HG03066 (cell line): ENCODE measurements at regions not wholly inside any gene's neighbourhood (a gene's known extent, or its start where the extent isn't known, plus 50 kb on each side); places are given as distances from the start of the nearest gene placed in this dataset.

ENCODE experiments used
- ATAC-seq: cut with Tn5 transposase; IDR thresholded peaks from one replicate; pipeline ENCODE4 v1.9.1; 2021; ENCODE audit warnings: low read depth; ENCODE audit not compliant: unreplicated experiment

DNA sequence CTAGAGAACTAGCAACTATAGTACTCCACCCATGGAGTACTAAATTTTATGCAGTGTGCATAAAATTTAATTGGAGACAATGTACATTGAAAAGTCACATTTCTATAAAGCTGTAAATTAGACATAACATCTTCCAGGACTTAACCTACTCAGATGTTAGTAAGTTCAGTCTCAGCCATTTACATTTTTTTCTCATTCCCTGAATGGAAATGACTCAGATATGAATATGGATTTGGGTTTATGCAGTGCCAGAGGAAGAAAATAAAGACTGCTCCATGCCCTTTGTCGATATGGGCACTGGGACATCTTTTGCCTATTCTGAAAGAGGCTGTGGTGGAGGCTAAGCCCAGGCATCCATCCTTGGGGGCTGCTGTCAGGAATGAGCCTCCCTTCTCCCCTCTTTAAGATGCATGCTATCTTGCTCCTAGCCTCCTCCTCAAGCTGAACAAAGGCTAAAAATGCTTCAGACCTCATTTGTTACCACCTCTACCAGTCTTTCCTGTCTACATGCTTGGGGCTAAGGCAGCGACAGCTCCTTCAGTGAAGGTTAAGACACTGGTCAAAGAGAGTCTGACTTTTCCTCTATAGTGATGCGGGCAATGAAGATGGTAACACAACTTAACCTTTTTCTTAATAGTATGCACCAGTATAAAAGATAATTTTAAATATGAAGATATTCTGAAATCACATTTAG is 486.8 kb upstream of the ANKRD30A start:
- ATAC-seq, result no peak

DNA sequence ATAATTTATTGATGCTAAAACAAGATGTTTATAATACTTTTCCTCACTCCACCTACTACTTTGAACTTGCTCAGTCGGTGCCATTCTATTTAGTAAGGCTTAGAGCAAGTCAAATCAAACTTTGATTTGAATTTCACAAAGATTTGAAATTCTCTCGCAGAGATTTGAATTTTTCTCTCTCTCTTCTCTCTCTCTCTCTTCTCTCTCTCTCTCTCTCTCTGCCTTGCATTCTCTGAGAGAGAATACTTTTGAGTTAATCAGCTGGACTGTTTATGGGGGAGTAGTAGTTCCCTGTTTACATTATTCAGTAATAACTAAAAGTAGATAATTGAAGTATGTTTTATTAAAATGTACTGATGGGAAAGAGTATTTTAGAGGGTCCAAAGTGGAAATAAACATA is 488.5 kb upstream of the ANKRD30A start:
- ATAC-seq, result no peak

DNA sequence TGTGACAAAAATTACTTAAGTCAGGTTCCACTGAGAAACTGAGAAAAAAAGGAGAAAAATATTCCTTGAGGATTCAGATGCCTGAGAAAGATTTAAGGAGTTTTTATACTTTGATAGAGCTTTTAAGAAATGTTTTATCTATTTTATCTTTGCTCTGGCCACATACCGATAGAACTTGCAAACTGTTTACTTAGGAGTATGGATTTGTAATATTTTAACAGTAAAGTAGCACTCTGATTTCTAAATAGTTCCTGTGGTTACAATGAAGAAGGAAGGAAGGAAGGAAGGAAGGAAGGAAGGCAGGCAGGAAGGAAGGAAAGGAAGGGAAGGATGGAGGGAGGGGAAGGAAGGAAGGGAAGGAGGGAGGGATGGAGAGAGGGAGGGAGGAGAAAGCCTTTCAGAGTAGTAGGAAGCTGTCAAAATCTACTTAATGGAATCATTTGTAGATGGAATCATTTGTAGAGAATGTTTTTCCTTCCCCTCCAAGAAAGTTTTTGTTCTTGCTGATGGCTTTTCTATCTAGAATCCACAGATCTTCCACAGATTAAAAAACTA is 489.0 kb upstream of the ANKRD30A start:
- no peak for ATAC-seq

DNA sequence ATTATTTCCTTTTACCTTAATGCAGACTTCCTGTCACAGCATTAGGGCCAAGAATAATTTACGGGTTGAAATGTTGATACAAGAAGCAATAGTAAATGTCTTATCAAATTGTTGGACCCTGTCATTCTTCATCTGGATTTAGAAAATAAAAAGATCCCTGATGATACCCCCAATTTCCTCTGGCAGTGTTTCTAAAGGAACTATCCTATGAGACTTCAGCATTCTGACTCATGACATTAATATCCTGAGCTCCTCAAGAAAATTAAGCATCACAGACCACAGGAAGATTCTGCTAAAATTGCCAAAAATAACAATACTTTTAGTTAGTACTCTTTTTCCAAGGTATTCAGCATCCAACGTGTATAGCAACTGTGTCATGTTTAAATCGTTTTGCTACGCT is 490.5 kb upstream of the ANKRD30A start:
- ATAC-seq, result no peak

DNA sequence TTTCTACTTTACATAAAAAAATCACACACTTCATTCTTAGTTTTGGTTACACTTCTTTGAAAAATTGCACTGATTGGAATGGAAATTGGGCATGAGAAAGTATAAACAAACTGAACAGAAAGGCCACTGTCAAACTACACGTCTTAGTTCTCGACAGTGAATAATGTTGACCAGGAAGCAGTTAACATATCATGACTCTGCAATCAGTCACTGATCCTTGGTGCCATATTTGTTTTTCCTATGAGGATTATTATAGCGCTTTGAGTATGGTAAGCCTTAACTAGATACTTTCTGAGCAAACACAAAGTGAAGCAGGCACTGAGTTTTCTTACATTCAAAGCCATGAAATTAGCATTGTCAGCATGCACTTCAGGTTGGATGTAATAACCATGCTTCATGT is 495.1 kb upstream of the ANKRD30A start:
- no peak for ATAC-seq

DNA sequence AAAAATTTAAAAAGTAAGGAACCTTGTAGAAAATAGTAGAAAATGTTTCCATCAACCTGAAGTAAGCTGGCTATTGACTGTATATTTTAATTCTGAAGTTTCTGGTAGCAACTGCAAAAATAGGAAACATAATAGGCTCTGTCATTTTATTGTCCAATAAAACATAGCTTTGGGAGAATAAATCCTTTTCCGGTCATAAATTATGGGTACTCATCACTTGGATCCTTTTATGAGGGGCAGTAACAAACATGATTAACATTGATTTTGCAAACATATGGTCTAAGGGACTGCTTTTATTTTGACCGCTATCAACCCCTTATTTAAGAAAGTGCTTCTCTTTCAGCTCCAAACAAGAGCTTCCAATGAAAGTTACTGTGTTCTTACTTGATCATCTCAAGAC is 495.9 kb upstream of the ANKRD30A start:
- ATAC-seq, result no peak

DNA sequence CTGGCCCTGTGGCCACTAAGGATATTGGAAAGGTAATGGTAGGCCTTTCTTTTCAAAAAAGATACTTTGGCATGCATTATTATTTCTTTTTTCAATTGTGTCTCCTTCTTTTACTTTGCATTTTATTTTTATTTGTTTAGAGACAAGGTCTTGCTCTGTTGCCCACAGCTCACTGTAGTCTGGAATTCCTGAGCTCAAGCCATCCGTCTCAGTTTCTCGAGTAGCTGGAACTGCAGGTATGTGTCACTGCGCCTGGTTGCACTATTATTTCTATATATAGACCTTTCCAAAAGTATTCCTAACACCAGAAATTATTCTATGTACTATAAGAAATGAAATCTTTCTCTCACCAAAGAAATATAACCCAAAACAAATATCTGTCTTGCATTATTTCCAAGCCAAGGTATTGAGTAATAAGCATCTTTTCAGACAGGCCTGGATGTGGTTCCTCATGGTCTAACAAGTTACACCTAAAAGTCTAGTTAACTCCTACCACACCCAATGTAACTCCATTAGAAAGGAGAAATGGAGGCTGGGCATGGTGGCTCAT is 500.8 kb upstream of the ANKRD30A start:
- no peak for ATAC-seq

DNA sequence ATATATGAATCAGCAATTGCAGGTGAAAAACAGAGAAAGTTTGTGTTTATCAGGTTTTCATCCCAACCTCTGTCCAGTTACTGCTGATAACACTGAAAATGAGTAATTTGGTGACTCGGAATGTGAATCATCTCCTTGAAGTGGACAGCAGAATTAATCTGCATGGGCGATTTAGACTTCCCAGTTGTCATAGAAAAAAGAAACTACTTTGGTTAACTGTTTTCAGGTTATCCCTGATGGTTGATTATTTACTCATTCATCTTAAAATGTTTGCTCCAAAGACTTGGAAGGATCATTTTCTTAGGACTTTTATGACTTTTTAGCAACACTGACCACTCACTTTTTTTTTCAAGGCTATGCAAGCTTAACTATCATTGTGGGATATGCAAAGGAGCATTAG is 504.1 kb upstream of the ANKRD30A start:
- ATAC-seq, result no peak

DNA sequence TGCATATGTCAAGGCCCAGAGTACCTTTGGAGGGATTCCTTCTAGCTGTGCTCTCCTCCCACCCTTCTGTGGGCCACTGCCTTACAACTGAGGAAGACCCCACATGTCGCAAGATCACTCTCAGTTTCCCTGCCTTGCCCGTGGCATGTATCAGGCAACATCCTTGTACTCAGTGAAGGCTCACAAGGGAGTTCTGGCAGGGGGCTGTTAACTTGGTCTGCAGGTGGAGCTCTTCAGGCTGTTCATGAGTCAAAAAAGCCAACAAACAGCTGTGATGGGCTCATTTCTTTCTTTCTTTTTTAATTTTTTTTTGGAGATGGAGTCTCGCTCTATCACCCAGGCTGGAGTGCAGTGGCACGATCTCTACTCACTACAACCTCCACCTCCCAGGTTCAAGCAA is 513.0 kb upstream of the ANKRD30A start:
- ATAC-seq, result no peak

DNA sequence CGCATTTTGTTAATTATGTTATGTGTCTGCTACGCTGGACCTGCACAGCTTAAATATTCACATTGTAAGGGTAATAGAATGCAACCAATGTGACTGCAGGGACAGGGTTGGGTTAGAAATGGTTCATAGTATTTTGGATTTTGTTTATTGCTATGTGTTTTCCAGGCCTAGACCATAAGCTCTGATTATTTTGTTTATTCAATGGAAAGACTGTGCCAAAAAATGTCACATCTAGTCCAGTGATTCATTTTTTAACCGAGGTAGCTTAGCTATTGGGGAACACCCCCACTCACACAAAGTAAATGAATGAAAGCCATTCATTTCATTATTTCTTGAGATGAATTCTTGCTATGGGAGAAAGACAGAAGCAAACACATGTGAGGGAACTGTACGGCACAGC is 516.5 kb upstream of the ANKRD30A start:
- no peak for ATAC-seq

DNA sequence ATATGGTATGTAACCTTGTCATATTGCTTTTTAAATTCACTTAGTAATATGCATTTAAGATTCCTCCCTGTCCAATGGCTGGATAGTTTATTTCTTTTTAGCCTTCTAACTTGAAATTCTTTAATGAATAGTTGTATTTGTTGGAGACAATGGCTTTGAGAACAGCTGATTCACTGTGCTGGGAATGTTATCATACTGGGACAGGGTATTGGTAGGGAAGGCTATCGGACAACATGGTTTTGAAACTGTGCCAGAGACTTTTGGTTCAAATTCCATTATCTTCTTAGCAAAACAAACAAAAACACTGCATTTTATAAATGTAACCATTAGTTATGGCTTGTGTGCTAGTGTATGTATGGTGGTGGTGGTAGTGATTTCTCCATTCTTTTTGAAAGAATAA is 517.1 kb upstream of the ANKRD30A start:
- no peak for ATAC-seq

DNA sequence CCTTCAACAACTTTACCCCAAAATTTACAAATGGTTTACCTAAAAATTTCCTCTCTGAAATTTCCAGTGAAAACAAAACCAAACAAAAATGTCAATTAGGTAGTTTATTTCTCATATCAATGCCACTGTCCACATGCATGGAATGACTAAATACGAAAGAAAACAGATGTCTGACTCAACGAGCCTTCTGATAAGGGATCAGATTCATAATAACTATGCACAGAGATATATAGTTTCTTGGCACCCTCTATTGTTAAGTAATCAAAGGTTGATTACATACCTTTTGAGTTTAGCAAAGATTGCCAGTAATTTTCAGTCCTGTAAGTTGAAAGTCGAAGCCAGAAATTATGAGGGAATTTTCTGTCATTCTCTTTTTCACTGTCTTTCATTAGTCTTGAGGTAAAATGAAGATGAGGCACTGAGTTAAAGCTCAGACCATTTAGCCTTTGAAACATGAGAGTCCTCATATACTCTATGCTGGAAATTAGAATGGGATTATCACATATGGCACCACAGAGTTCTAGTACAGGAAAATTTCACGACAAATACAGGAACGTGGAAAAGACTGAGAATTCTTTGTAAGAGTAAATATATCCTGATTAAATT is 519.1 kb upstream of the ANKRD30A start:
- ATAC-seq, result no peak

DNA sequence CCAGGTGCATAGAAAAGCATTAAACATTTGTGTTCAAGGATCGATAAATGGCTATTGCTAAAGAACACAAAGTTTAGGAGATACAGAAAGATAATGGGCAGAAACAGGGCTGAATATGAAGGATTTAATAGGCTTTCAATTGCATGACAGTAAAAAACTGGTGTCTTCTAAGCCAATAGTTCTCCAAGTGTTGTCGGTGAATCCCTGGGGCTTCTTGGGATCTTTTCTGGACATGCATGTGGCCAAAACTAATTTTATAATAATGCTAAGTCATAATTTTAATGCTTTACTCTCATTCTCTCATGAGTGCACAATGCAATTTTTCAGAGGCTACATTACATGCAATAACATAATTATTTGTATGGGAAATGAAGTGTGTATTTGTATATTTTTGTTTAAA is 521.1 kb upstream of the ANKRD30A start:
- no peak for ATAC-seq

DNA sequence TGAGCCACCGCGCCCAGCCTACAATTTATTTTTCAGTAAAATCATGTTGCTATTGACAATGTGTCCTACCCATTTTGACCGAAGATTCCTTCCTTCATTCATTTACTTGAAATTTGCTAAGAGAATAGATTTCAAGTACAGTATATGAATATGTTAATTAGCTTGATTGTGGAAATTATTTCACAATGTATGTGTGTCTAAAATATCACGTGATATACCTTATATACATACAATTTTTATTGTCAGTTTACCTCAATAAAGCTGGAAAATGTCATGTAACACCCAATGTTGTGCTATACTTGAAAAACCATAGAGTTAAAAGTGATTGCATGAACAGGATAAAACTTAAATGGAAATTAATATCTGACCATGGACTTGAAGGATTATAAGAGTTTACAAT is 521.7 kb upstream of the ANKRD30A start:
- no peak for ATAC-seq

DNA sequence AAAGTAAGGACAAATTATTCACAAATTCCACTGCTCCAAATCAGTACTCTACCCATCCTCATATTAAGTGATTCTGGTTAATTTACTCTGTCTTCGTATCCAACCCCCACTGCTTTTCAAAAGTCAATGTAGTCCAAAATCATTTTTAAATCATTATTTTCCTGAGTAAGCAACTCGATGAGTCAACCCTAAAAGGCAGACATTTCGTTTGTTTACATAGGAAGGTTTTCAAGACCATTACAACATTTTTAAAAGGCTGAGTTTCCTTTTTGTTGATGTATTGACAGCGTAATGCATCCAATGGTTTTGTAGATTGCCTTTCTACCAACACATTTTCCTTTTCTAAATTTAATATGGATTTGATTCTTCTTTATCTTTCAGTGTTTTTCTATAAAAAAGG is 523.0 kb upstream of the ANKRD30A start:
- no peak for ATAC-seq

DNA sequence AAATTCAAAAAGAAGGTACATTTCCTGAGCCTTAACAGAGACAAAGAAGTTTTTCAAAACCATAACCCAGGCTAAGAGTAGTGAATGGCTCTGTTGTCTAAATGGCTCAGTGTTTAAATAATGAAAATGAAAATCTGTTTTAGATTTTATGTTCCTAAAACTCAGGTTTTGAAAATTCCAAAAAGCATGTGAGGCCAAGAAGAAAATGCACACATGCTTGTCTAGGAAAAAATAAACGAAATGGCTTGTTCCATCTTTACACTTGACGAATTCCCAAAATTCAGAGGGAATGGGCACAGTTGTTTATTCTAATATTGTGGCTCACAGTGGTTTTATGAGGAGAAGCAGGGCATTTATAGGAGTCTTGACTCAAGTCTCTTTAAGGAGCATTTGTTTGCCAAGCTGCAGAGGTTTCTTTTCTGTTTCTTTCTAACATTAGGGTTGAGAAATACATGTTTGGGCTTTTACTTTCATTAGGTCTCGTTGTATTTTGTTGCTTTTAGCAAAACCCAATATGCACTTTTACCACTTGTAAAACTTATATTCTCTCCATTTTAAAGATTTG is 527.6 kb upstream of the ANKRD30A start:
- no peak for ATAC-seq

DNA sequence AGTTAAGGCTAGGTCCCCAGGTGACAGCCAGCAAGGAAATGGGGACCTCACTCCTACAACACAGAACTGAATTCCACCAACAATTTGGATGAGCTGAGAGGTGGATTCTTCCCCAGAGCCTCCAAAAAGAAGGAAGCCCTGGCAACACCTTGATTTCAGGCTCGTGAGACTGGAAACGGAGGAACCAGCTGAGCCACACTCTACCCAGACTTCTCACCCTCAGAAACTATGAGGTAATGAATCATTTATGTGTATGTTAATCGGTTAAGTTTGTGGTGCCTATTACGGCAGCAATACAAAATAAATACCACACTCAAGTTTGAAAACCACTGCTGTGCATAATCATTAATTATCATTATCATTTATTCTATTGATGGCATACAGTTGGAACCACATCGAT is 532.4 kb upstream of the ANKRD30A start:
- no peak for ATAC-seq

DNA sequence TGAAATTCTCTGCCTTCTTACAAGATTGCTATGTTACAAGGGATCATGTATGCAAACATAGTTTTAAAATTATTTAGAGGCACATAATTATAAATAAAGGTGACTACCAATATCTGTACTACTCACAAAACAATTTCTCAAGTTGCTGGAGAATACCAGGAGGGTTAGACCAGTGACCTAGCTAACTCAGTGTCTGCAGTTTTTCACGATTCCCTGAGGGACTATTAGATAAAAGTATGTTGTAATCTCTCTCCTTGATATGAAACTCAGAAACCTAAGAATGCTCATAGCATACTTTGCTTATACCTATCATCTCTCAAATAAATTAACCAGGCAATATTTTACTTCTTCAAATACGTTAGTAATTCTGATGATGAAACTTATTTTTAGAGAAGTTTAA is 534.0 kb upstream of the ANKRD30A start:
- ATAC-seq, result no peak

DNA sequence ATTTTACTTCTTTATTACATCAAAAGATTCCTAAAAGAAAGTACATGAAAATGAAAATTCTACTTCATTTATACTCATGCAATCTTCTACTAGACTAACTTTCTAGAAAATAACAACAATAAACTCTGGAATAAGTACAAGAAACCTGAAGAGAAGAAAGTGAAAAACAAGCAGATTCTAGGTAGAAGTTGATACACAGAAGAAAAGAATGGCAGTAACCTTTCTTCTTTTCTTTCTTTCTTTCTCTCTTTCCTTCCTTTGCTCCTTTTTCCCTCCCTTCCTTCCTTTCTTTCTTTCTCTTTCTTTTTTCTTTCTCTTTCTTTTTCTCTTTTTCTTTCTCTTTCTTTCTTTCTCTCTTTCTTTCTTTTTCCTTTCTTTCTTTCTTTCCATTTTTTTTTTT is 541.7 kb upstream of the ANKRD30A start:
- ATAC-seq, result no peak

DNA sequence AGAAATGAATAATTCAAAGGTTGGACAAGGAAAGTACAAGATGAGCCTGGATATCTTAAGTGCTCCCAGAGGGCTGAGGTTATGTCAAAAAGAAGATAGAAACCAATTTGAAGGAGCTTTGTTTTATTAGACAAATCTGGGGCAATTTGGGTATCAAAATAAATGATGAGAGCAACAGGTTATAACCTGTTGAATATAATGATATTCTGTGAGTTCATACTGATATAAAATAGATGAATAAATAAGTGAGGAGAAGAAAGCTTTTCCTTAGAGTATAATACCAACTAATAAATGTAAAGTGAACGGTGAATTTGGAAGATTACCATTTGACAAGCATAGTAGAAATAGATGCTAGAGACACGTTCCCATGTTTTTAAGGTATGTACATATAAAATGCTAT is 544.2 kb upstream of the ANKRD30A start:
- ATAC-seq, result no peak

DNA sequence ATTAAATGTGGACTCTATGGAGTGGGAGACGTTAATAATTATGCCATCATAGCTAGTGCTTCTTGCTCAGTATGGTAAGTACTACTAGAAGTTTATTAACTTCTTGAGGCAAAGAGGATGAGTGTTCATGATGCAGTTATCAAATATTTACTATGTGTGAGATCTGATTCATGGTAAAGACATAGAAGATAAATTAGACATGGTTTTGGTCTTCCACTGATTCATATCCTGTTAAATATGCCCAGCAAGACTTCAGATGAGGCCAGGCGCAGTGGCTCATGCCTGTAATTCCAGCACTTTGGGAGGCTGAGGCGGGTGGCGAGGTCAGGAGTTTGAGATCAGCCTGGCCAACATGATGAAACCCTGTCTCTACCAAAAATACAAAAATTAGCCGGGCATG is 547.1 kb upstream of the ANKRD30A start:
- ATAC-seq, result no peak

DNA sequence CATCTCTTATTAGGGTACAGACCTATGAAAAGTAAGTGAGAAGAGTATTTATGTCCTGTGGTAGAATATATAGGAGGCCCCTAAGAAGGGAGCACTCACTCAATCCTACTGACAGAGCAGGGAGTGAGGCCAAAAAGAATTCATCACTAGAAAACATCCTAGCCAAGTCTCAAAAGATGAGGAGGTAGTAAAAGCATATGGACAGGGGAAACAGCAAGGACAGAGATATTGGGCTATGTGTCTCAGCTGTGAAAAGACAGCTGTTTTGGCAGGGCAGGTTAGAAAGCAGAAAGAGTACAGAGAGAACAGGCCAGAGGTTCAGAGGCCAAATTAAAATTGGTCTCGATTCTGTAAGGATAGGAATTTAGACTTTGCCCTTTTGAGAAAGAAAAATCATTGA is 548.3 kb upstream of the ANKRD30A start:
- no peak for ATAC-seq
